ENCODE measurements at regions not wholly inside any gene's neighbourhood (a gene's known extent, or its start where the extent isn't known, plus 50 kb on each side); places are given as distances from the start of the nearest gene placed in this dataset.

DNA sequence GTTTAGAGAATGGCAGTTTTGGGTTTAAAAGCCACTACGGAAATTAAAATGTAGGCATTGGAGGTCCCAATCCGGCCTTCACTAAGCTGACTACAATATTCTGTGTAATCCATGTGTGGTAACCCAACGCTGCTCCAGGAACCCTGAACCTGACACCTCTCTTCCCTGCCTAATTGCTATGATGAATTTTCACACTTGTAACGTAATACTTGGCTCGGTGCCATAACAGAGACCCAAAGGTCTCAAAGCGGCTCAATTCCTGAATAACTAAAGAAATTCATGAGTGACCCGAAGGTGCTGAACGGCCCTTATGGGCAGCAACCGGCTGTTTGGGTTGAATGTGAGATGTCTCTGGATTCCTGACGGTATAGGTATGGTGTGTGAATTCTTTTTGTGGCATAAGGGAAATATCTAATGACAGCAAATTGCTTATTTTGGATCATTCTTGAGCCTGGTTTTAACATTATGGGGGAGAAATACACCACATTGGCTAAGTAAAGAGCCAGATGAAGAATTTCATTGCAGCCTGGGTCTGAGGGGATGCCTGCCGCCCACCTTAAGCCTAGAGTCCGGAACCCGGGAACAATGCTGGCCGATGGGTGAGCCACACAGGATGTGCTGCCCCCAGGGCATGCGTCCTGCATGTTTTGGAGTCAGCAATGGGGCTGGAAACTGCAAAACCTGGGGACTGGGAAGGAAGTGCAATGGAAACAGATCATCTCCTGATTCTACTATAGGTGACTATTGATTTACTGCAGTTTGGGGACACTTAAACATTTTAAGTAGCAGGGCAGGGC is 69.7 kb upstream of the FZD8 start:
- no peak overlapping the region for H3K27ac ChIP-seq (ENCODE audit: low read depth, low read length)
- TF ChIP-seq, protein P1, sequence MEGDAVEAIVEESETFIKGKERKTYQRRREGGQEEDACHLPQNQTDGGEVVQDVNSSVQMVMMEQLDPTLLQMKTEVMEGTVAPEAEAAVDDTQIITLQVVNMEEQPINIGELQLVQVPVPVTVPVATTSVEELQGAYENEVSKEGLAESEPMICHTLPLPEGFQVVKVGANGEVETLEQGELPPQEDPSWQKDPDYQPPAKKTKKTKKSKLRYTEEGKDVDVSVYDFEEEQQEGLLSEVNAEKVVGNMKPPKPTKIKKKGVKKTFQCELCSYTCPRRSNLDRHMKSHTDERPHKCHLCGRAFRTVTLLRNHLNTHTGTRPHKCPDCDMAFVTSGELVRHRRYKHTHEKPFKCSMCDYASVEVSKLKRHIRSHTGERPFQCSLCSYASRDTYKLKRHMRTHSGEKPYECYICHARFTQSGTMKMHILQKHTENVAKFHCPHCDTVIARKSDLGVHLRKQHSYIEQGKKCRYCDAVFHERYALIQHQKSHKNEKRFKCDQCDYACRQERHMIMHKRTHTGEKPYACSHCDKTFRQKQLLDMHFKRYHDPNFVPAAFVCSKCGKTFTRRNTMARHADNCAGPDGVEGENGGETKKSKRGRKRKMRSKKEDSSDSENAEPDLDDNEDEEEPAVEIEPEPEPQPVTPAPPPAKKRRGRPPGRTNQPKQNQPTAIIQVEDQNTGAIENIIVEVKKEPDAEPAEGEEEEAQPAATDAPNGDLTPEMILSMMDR (IDR thresholded peaks at IDR 0.05; ENCODE audit: low read depth, low read length) = no peak
- no peaks in the 10 kb centered on the region for H3K9me3 ChIP-seq (ENCODE audit: control insufficient read depth, insufficient read depth, low read length)
- no peak overlapping the region for H3K4me3 ChIP-seq (ENCODE audit: low read depth, low read length)
- ChIA-PET CTCF (no interaction called here), POLR2A (no interaction called here)
- peaks cover 2% of the 10 kb centered on the region for H3K27me3 ChIP-seq (ENCODE audit: control insufficient read depth, insufficient read depth, low read length)
- no peak for DNase-seq (ENCODE audit: low read depth, low spot score)

- TF ChIP-seq, protein P1 (IDR thresholded peaks at IDR 0.05; ENCODE audit: low read depth, low read length) = no peak
- no peak for DNase-seq (ENCODE audit: low read depth, low spot score)
- H3K27me3 ChIP-seq (ENCODE audit: control insufficient read depth, insufficient read depth, low read length) = peaks cover 9% of the 10 kb centered on the region
- CTCF ChIA-PET = no interaction called here
- H3K4me3 ChIP-seq (ENCODE audit: low read depth, low read length) = no peak overlapping the region
- no peaks in the 10 kb centered on the region for H3K9me3 ChIP-seq (ENCODE audit: control insufficient read depth, insufficient read depth, low read length)
- POLR2A ChIA-PET = no interaction called here
- H3K27ac ChIP-seq (ENCODE audit: low read depth, low read length) = no peak overlapping the region
Observed at GRCh38 chr10:35707642-35708425, 65.7 kb upstream of the FZD8 start.

- POLR2A ChIA-PET = no interaction called here
- Histone ChIP-seq H3K27me3 (ENCODE audit: control insufficient read depth, insufficient read depth, low read length) (peaks cover 9% of the 10 kb centered on the region), H3K9me3 (ENCODE audit: control insufficient read depth, insufficient read depth, low read length) (no peaks in the 10 kb centered on the region), H3K27ac (ENCODE audit: low read depth, low read length) (no peak overlapping the region), H3K4me3 (ENCODE audit: low read depth, low read length) (no peak overlapping the region)
- CTCF ChIA-PET = no interaction called here
- TF ChIP-seq, protein P1 (IDR thresholded peaks at IDR 0.05; ENCODE audit: low read depth, low read length) = no peak
- DNase-seq (ENCODE audit: low read depth, low spot score) = no peak
Observed at GRCh38 chr10:35706959-35707358, 64.9 kb upstream of the FZD8 start.

DNA sequence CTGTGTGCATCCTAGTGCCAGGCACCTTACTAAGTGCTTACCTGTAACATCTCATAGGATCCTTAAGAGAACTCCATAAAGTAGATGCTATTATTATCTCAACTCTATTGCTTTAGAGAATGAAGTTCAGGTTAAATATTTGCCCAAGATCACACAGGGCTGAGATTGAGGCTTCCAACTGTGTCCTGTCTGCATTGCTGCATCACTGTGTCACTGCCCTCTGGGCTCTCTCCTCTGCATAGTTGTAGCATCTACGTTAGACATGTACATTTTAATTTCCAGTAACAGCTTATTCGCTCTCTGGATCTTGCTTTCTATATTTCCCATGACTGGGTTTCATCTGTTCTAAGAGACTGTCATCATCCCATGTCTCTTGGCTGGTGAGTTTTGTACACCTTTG is 63.6 kb upstream of the FZD8 start:
- no peak overlapping the region for H3K27ac ChIP-seq (ENCODE audit: low read depth, low read length)
- H3K4me3 ChIP-seq (ENCODE audit: low read depth, low read length) = no peak overlapping the region
- POLR2A ChIA-PET = no interaction called here
- CTCF ChIA-PET = no interaction called here
- H3K27me3 ChIP-seq (ENCODE audit: control insufficient read depth, insufficient read depth, low read length) = peaks cover 7% of the 10 kb centered on the region
- H3K9me3 ChIP-seq (ENCODE audit: control insufficient read depth, insufficient read depth, low read length) = no peaks in the 10 kb centered on the region
- TF ChIP-seq, protein P1 (IDR thresholded peaks at IDR 0.05; ENCODE audit: low read depth, low read length) = no peak
- no peak for DNase-seq (ENCODE audit: low read depth, low spot score)

GRCh38 chr10:35705051-35705450 is 63.0 kb upstream of the FZD8 start:
- Histone ChIP-seq H3K9me3 (ENCODE audit: control insufficient read depth, insufficient read depth, low read length) (no peaks in the 10 kb centered on the region), H3K27me3 (ENCODE audit: control insufficient read depth, insufficient read depth, low read length) (peaks cover 7% of the 10 kb centered on the region), H3K27ac (ENCODE audit: low read depth, low read length) (no peak overlapping the region), H3K4me3 (ENCODE audit: low read depth, low read length) (no peak overlapping the region)
- no peak for DNase-seq (ENCODE audit: low read depth, low spot score)
- POLR2A ChIA-PET = no interaction called here
- TF ChIP-seq, protein P1 (IDR thresholded peaks at IDR 0.05; ENCODE audit: low read depth, low read length) = no peak
- CTCF ChIA-PET = no interaction called here
